ENCODE measurements at regions not wholly inside any gene's neighbourhood (a gene's known extent, or its start where the extent isn't known, plus 50 kb on each side); places are given as distances from the start of the nearest gene placed in this dataset.
A peak's percentile ranks its signal among the peaks of the same experiment; 100 is the strongest.

DNA sequence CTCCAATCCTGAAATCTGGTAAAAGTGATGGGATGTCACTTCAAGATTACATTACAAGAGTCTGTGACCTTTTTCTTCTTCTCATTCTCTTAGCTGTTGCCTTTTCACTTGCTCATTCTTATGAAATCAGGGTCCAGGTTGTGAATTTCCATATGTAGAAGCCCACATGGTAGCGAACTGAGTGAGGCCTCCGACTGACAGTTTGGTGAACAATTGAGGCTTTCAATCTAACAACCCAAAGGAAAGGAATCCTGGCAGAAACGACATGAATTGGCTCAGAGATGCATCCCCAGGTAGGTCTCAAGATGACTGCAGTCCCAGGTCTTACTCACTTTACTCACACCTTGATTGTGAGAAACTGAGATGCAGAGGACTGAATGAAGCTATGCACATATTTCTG lies 203.4 kb upstream of the FAT4 start:
- no peak overlapping the region for H3K4me3 ChIP-seq (ENCODE audit: control insufficient read depth, low read depth, low read length)
- TF ChIP-seq, protein P1, sequence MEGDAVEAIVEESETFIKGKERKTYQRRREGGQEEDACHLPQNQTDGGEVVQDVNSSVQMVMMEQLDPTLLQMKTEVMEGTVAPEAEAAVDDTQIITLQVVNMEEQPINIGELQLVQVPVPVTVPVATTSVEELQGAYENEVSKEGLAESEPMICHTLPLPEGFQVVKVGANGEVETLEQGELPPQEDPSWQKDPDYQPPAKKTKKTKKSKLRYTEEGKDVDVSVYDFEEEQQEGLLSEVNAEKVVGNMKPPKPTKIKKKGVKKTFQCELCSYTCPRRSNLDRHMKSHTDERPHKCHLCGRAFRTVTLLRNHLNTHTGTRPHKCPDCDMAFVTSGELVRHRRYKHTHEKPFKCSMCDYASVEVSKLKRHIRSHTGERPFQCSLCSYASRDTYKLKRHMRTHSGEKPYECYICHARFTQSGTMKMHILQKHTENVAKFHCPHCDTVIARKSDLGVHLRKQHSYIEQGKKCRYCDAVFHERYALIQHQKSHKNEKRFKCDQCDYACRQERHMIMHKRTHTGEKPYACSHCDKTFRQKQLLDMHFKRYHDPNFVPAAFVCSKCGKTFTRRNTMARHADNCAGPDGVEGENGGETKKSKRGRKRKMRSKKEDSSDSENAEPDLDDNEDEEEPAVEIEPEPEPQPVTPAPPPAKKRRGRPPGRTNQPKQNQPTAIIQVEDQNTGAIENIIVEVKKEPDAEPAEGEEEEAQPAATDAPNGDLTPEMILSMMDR (IDR thresholded peaks at IDR 0.05; ENCODE audit: control insufficient read depth, insufficient read depth, low read depth, low read length, missing control alignments) = no peak
- DNase-seq (ENCODE audit: low read depth) = no peak

DNA sequence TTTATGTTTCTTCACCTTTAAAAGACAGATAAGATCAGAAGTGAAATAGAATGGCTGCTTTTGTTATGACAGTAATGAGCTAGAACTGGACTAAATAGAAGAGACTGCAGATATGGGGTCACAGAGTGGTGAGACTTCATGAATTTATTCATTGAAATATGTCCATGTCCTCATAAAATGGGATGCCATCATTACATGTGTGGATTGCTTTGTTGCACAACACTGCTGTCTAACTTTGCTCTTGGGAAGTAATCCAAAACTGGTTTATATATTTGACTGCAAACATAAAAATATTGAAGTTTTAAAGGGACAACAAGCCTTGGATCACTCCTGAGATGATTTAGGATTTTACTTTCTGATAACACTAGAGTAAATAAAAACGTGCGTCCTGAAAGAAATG lies 209.2 kb upstream of the FAT4 start:
- peak; percentile 46 for DNase-seq (ENCODE audit: low read depth)
- TF ChIP-seq, protein P1 (IDR thresholded peaks at IDR 0.05; ENCODE audit: control insufficient read depth, insufficient read depth, low read depth, low read length, missing control alignments) = no peak
- no peak overlapping the region for H3K4me3 ChIP-seq (ENCODE audit: control insufficient read depth, low read depth, low read length)

DNA sequence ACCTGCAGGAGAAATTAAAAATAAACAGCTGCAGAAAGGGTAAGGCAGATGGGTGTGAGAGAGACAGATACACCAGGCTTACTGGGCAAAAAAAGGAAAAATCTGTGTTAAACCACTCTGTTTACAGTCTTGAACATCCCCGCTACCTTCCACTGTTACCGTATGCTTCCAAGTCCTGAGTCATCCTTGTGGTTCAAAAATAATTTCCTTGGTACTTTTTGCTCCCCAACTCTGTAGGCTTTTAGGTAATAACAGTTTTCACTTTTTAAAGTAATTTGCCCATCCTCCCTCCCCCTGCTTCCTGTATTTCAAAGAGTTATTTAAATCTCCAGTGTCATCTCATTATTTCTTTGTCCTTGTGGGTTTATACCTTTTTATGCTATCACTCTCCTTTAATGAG lies 210.1 kb upstream of the FAT4 start:
- TF ChIP-seq, protein P1 (IDR thresholded peaks at IDR 0.05; ENCODE audit: control insufficient read depth, insufficient read depth, low read depth, low read length, missing control alignments) = no peak
- DNase-seq (ENCODE audit: low read depth) = no peak
- no peak overlapping the region for H3K4me3 ChIP-seq (ENCODE audit: control insufficient read depth, low read depth, low read length)

DNA sequence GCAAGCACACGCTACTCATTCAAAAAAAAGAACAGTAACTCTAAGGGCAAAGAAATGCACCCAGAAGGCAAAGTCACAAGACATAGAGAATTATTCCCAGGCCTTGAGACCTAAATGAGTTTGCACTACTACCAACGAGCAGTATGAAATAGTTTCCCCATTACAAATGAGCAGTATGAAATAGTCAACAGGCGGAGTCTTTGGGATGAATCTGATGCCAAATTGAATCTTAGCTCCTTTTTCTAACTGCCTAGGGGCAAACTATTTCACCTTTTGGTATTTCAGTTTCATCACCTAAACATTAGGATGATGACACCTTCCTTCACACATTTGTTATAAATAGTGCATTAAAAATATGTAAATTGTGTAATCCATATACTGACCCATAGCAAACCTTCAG lies 213.0 kb upstream of the FAT4 start:
- H3K4me3 ChIP-seq (ENCODE audit: control insufficient read depth, low read depth, low read length) = no peak overlapping the region
- DNase-seq (ENCODE audit: low read depth) = no peak
- TF ChIP-seq, protein P1 (IDR thresholded peaks at IDR 0.05; ENCODE audit: control insufficient read depth, insufficient read depth, low read depth, low read length, missing control alignments) = no peak

DNA sequence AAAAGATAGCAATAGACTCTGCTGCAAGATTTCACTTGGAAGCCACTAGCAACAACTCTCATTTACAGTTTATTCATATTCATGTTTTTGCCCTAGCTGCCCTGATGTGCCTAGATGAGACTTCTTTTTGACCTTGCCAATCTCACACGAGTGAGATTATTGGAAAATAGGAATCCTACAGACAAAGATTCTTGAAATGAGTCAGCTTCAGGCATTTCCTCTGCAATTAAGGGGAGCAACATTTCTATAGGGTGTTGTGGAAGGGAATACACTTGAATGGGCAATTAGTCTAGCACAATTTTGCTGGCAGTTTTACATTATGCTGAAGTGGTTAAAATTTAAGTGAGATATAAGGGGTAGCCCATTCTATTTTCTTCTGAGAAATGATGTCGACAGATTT lies 217.0 kb upstream of the FAT4 start:
- TF ChIP-seq, protein P1 (IDR thresholded peaks at IDR 0.05; ENCODE audit: control insufficient read depth, insufficient read depth, low read depth, low read length, missing control alignments) = no peak
- no peak for DNase-seq (ENCODE audit: low read depth)

DNA sequence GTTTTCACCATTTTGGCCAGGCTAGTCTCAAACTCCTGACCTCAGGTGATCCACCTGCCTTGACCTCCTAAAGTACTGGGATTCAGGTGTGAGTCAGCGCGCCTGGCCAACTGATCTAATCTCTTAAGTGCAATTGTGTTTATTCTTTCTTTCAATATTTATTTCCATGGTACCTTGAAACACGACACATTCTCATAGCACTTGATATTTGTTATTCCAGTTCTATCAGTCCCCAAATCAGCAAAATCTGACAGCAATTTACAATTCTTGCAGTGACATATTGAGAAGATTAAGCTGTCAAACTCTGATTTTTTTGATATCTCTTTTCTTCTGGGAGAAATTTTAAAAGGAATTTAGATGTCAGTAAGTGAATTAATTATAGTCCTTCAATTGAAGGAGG lies 218.1 kb upstream of the FAT4 start:
- no peak overlapping the region for H3K4me3 ChIP-seq (ENCODE audit: control insufficient read depth, low read depth, low read length)
- DNase-seq (ENCODE audit: low read depth) = no peak
- TF ChIP-seq, protein P1 (IDR thresholded peaks at IDR 0.05; ENCODE audit: control insufficient read depth, insufficient read depth, low read depth, low read length, missing control alignments) = no peak

More for the DNA sequence above, 217.0 kb upstream of the FAT4 start:
- H3K4me3 ChIP-seq (ENCODE audit: control insufficient read depth, low read depth, low read length) = no peak overlapping the region

DNA sequence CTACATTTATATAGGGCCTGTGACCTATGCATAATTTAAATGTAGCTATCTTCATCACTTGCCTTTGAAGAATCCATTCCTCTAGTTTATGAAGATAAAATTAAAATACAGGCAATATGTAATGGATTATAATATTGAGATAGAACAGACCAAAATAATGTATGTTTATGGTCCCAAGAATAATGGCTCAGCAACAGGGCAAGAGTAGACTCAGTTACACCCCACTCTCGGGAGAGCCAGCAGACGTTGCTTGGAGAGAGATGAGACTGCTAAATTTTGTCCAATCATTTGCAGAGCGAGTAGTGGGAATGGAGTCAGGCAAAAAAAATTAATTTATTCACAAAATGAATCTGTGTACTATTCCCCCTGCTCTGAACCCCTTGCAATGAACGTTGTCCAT lies 223.2 kb upstream of the FAT4 start:
- TF ChIP-seq, protein P1 (IDR thresholded peaks at IDR 0.05; ENCODE audit: control insufficient read depth, insufficient read depth, low read depth, low read length, missing control alignments) = no peak
- no peak overlapping the region for H3K4me3 ChIP-seq (ENCODE audit: control insufficient read depth, low read depth, low read length)
- no peak for DNase-seq (ENCODE audit: low read depth)

Measured in AG09309 (cell line).